ENCODE measurements at regions not wholly inside any gene's neighbourhood (a gene's known extent, or its start where the extent isn't known, plus 50 kb on each side); places are given as distances from the start of the nearest gene placed in this dataset.

- Histone ChIP-seq H3K4me3 (no peak overlapping the region), H3K9me3 (no peaks in the 10 kb centered on the region), H3K27me3 (ENCODE audit: insufficient read depth in 3 of 3, low read length in 2 of 3) (no peaks in the 10 kb centered on the region), H3K36me3 (ENCODE audit: insufficient read depth in 1 of 2, low read depth in 1 of 2) (no peaks in the 10 kb centered on the region), H3K27ac (no peak overlapping the region), H3K4me1 (no peaks in the 10 kb centered on the region)
- no peak for ATAC-seq
- no peak for TF ChIP-seq CTCF (IDR thresholded peaks at IDR 0.05)
- WGBS, 3 donors, result 63 to 73% (median 70%) methylated on average over 12 of the region's 12 CpGs
- intact Hi-C loops (cut with DNase I), result no loop called here
- no peak for DNase-seq
Observed at GRCh38 chr6:14816116-14816859, 429.6 kb upstream of the JARID2 start.

- intact Hi-C loops (cut with DNase I), result no loop called here
- ATAC-seq (no peak), DNase-seq (no peak)
- Histone ChIP-seq H3K9me3 (no peaks in the 10 kb centered on the region), H3K27me3 (ENCODE audit: insufficient read depth in 3 of 3, low read length in 2 of 3) (no peaks in the 10 kb centered on the region), H3K4me1 (no peaks in the 10 kb centered on the region), H3K36me3 (ENCODE audit: insufficient read depth in 1 of 2, low read depth in 1 of 2) (no peaks in the 10 kb centered on the region), H3K4me3 (no peak overlapping the region), H3K27ac (no peak overlapping the region)
- 83 to 94% (median 86%) methylated on average over 5 of the region's 5 CpGs for WGBS, 3 donors
- no peak for TF ChIP-seq CTCF (IDR thresholded peaks at IDR 0.05)
Observed at GRCh38 chr6:14817074-14817473, 428.8 kb upstream of the JARID2 start.

- Histone ChIP-seq H3K4me1 (no peaks in the 10 kb centered on the region), H3K9me3 (no peaks in the 10 kb centered on the region), H3K36me3 (ENCODE audit: insufficient read depth in 1 of 2, low read depth in 1 of 2) (no peaks in the 10 kb centered on the region), H3K4me3 (no peak overlapping the region), H3K27me3 (ENCODE audit: insufficient read depth in 3 of 3, low read length in 2 of 3) (no peaks in the 10 kb centered on the region), H3K27ac (no peak overlapping the region)
- TF ChIP-seq CTCF (IDR thresholded peaks at IDR 0.05), result no peak
- DNase-seq (no peak), ATAC-seq (no peak)
- intact Hi-C loops (cut with DNase I), result no loop called here
- WGBS, 3 donors, result 72 to 78% (median 75%) methylated on average over 10 of the region's 10 CpGs
Observed at GRCh38 chr6:14818422-14818884, 427.4 kb upstream of the JARID2 start.

GRCh38 chr6:14819001-14819400, 426.9 kb upstream of the JARID2 start:
- H3K27me3 ChIP-seq (ENCODE audit: insufficient read depth in 3 of 3, low read length in 2 of 3), result no peaks in the 10 kb centered on the region
- H3K27ac ChIP-seq, result no peak overlapping the region
- H3K36me3 ChIP-seq (ENCODE audit: insufficient read depth in 1 of 2, low read depth in 1 of 2), result no peaks in the 10 kb centered on the region
- no peak overlapping the region for H3K4me3 ChIP-seq
- TF ChIP-seq CTCF (IDR thresholded peaks at IDR 0.05), result no peak
- intact Hi-C loops (cut with DNase I), result no loop called here
- no peaks in the 10 kb centered on the region for H3K4me1 ChIP-seq
- no peaks in the 10 kb centered on the region for H3K9me3 ChIP-seq
- 95 to 100% (median 99%) methylated on average over 4 of the region's 4 CpGs for WGBS, 3 donors
- DNase-seq (no peak), ATAC-seq (no peak)
